Subcutaneous abdominal adipose tissue (tissue), 5 donors: ENCODE measurements at regions not wholly inside any gene's neighbourhood (a gene's known extent, or its start where the extent isn't known, plus 50 kb on each side); places are given as distances from the start of the nearest gene placed in this dataset.

Experiments
- H3K27ac ChIP-seq: one replicate; pipeline ENCODE4 v1.7.0; 2013; ENCODE audit warnings: low read depth, mild to moderate bottlenecking, inconsistent platforms, low read length, moderate library complexity
- H3K27me3 ChIP-seq, 5 donors: one replicate each; pipeline ENCODE4 v1.7.0; 2013; ENCODE audit warnings: low read length in 5 of 5, inconsistent platforms in 1 of 5; ENCODE audit not compliant: control insufficient read depth in 5 of 5, insufficient read depth in 4 of 5
- H3K36me3 ChIP-seq, 5 donors: one replicate each; pipeline ENCODE4 v1.7.0; 2013; ENCODE audit warnings: low read length in 5 of 5; ENCODE audit not compliant: control insufficient read depth in 5 of 5, insufficient read depth in 5 of 5
- H3K4me1 ChIP-seq, 5 donors: one replicate each; pipeline ENCODE4 v1.7.0; 2013; ENCODE audit warnings: low read length in 5 of 5, mild to moderate bottlenecking in 3 of 5, moderate library complexity in 1 of 5; ENCODE audit not compliant: control insufficient read depth in 5 of 5, insufficient read depth in 5 of 5
- H3K4me3 ChIP-seq, 5 donors: one replicate each; pipeline ENCODE4 v1.7.0; 2013; ENCODE audit warnings: low read length in 5 of 5, low read depth in 1 of 5
- H3K9ac ChIP-seq, 5 donors: one replicate each; pipeline ENCODE4 v1.7.0; 2013; ENCODE audit warnings: low read length in 5 of 5, mild to moderate bottlenecking in 4 of 5, moderate library complexity in 3 of 5
- H3K9me3 ChIP-seq, 5 donors: one replicate each; pipeline ENCODE4 v1.7.0; 2013; ENCODE audit warnings: low read length in 5 of 5; ENCODE audit not compliant: control insufficient read depth in 5 of 5
- donor health status: healthy.
- donor health status: healthy.
- donor health status: healthy.
- donor health status: healthy.
- donor health status: healthy.

- no peaks in the 10 kb centered on the region for H3K4me1 ChIP-seq
- no peak overlapping the region for H3K27ac ChIP-seq
- H3K9ac ChIP-seq: no peak overlapping the region
- peaks cover 0 to 7% (median 3%) of the 10 kb centered on the region in 5 donors for H3K9me3 ChIP-seq
- H3K27me3 ChIP-seq: peaks cover 0 to 4% (median 0%) of the 10 kb centered on the region in 5 donors
- H3K4me3 ChIP-seq: no peak overlapping the region
- no peaks in the 10 kb centered on the region for H3K36me3 ChIP-seq
Observed at GRCh38 chr18:70448588-70448987, 159.7 kb downstream of the SOCS6 start.

DNA sequence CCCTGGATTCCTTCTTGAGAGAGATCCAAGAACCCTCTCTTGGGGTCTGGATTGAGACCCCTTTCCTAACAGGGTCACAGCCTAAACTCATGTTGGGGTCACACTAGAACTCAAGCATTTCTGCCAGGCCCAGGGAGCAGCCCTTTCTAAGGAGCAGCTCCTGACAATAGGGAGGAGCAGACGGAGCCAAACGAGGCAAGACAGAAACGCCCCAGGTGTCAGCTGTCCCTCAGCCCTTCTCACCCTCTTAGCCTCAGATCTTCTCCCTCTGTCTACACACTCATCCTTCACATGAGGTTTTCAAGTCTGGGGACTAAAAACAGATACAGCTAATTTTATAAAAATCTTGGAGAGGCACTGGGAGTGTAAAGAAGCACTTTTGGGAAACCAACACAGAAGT is 157.2 kb downstream of the SOCS6 start:
- no peak overlapping the region for H3K4me3 ChIP-seq
- peaks cover 6 to 21% (median 12%) of the 10 kb centered on the region in 5 donors for H3K9me3 ChIP-seq
- H3K9ac ChIP-seq: no peak overlapping the region
- H3K36me3 ChIP-seq: no peaks in the 10 kb centered on the region
- no peaks in the 10 kb centered on the region for H3K4me1 ChIP-seq
- H3K27ac ChIP-seq: no peak overlapping the region
- peaks cover 0 to 4% (median 0%) of the 10 kb centered on the region in 5 donors for H3K27me3 ChIP-seq

GRCh38 chr18:70442933-70443332 is 154.1 kb downstream of the SOCS6 start:
- Histone ChIP-seq H3K27ac (no peak overlapping the region), H3K36me3 (no peaks in the 10 kb centered on the region), H3K4me1 (no peaks in the 10 kb centered on the region), H3K9ac (no peak overlapping the region), H3K9me3 (peaks cover 6 to 21% (median 12%) of the 10 kb centered on the region in 5 donors), H3K27me3 (peaks cover 0 to 4% (median 0%) of the 10 kb centered on the region in 5 donors), H3K4me3 (no peak overlapping the region)

- no peak overlapping the region for H3K4me3 ChIP-seq
- H3K27me3 ChIP-seq: no peaks in the 10 kb centered on the region
- H3K4me1 ChIP-seq: peaks cover 0 to 3% (median 2%) of the 10 kb centered on the region in 5 donors
- no peaks in the 10 kb centered on the region for H3K9me3 ChIP-seq
- no peak overlapping the region for H3K27ac ChIP-seq
- no peak overlapping the region for H3K9ac ChIP-seq
- no peaks in the 10 kb centered on the region for H3K36me3 ChIP-seq
Observed at GRCh38 chr18:70432804-70433400, 144.1 kb downstream of the SOCS6 start.

- Histone ChIP-seq H3K27ac (no peak overlapping the region), H3K27me3 (no peaks in the 10 kb centered on the region), H3K9ac (no peak overlapping the region), H3K36me3 (no peaks in the 10 kb centered on the region), H3K4me1 (peaks cover 0 to 3% (median 2%) of the 10 kb centered on the region in 5 donors), H3K4me3 (no peak overlapping the region), H3K9me3 (no peaks in the 10 kb centered on the region)
Observed at GRCh38 chr18:70431203-70431624, 142.4 kb downstream of the SOCS6 start.

GRCh38 chr18:70430501-70431173 is 141.8 kb downstream of the SOCS6 start:
- Histone ChIP-seq H3K4me1 (peaks cover 0 to 3% (median 2%) of the 10 kb centered on the region in 5 donors), H3K9me3 (no peaks in the 10 kb centered on the region), H3K4me3 (no peak overlapping the region), H3K9ac (no peak overlapping the region), H3K27me3 (no peaks in the 10 kb centered on the region), H3K27ac (no peak overlapping the region), H3K36me3 (no peaks in the 10 kb centered on the region)

DNA sequence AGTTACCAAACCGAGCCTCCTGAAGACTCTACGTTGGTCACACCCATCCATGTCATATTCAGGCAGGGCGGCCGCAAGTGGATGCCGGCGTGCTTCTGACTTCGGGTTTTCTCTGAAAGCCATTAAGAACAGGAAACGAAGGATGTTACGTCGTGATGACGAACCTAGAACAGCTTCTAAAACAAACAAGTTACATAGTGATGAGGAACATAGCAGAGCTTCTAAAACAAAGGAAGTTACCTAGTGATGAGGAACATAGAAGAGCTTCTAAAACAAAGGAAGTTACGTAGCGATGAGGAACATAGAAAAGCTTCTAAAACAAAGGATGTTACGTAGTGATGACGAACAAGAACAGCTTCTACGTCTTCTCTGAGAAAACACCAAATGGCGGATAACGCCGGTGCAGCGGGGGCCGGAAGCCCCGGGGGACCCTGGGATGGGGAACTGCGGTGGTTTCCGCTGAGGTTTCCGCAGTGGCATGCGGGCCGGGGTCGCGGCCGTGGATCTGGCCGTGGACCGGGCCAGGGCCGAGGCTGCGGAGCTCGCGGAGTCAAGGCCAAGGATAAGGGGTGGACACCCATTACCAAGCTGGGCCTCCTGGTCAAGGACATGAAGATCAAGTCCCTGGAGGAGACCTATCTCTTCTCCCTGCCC is 141.1 kb downstream of the SOCS6 start:
- H3K4me3 ChIP-seq: no peak overlapping the region
- H3K27ac ChIP-seq: no peak overlapping the region
- H3K9ac ChIP-seq: no peak overlapping the region
- no peaks in the 10 kb centered on the region for H3K27me3 ChIP-seq
- H3K4me1 ChIP-seq: peaks cover 0 to 3% (median 2%) of the 10 kb centered on the region in 5 donors
- no peaks in the 10 kb centered on the region for H3K9me3 ChIP-seq
- H3K36me3 ChIP-seq: no peaks in the 10 kb centered on the region

- Histone ChIP-seq H3K9me3 (no peaks in the 10 kb centered on the region), H3K27ac (no peak overlapping the region), H3K4me1 (peaks cover 0 to 3% (median under 1%) of the 10 kb centered on the region in 5 donors), H3K9ac (no peak overlapping the region), H3K27me3 (no peaks in the 10 kb centered on the region), H3K36me3 (no peaks in the 10 kb centered on the region), H3K4me3 (no peak overlapping the region)
Observed at GRCh38 chr18:70428439-70428838, 139.6 kb downstream of the SOCS6 start.

- no peak overlapping the region for H3K4me3 ChIP-seq
- peaks cover 0 to 15% (median 9%) of the 10 kb centered on the region in 5 donors for H3K4me1 ChIP-seq
- H3K9ac ChIP-seq: no peak overlapping the region
- H3K36me3 ChIP-seq: no peaks in the 10 kb centered on the region
- H3K9me3 ChIP-seq: no peaks in the 10 kb centered on the region
- no peaks in the 10 kb centered on the region for H3K27me3 ChIP-seq
- H3K27ac ChIP-seq: no peak overlapping the region
Observed at GRCh38 chr18:70426818-70427217, 138.0 kb downstream of the SOCS6 start.

DNA sequence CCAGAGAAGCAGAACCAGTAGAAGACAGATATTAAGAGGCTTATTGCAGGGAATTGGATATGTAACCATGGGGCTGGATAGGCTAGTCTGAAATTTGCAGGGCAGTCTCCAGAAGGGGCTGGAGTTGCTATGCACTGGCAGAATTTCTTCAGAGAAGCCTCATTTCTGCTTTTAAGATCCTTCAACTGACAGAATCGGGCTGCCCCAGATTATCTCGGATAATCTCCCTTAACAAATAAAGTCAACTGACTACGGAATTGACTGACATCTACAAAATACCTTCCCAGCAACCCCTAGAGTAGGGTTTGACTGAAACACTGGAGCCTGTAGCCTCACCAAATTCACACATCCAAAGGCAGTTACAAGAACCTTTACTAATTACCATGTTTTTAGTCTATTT is 136.4 kb downstream of the SOCS6 start:
- Histone ChIP-seq H3K9me3 (no peaks in the 10 kb centered on the region), H3K4me3 (no peak overlapping the region), H3K9ac (no peak overlapping the region), H3K27ac (no peak overlapping the region), H3K27me3 (no peaks in the 10 kb centered on the region), H3K36me3 (no peaks in the 10 kb centered on the region), H3K4me1 (peaks cover 0 to 27% (median 17%) of the 10 kb centered on the region in 5 donors)
